Trophoblast cell (in vitro differentiated cells and primary cell): ENCODE measurements at regions not wholly inside any gene's neighbourhood (a gene's known extent, or its start where the extent isn't known, plus 50 kb on each side); places are given as distances from the start of the nearest gene placed in this dataset.

Source experiments
- DNase-seq, 2 donors: peaks; one replicate each; pipeline ENCODE4 v3.0.0-alpha.2; 2016
- H2AFZ ChIP-seq: 2 replicates; pipeline ENCODE4 v1.6.1; 2013; ENCODE audit warnings: low read length, moderate library complexity, mild to moderate bottlenecking; ENCODE audit not compliant: insufficient read depth, poor library complexity
- H2AK5ac ChIP-seq: 2 replicates; pipeline ENCODE4 v1.6.1; 2013; ENCODE audit warnings: mild to moderate bottlenecking, low read length
- H2BK120ac ChIP-seq: 2 replicates; pipeline ENCODE4 v1.6.1; 2013; ENCODE audit warnings: low read length, mild to moderate bottlenecking, moderate library complexity; ENCODE audit not compliant: insufficient read depth, poor library complexity
- H2BK12ac ChIP-seq: 2 replicates; pipeline ENCODE4 v1.6.1; 2013; ENCODE audit warnings: mild to moderate bottlenecking, low read length, moderate library complexity
- H2BK5ac ChIP-seq: 2 replicates; pipeline ENCODE4 v1.6.1; 2013; ENCODE audit warnings: low read length, low read depth, moderate library complexity, mild to moderate bottlenecking; ENCODE audit not compliant: poor library complexity
- H3K14ac ChIP-seq: 2 replicates; pipeline ENCODE4 v1.6.1; 2013; ENCODE audit warnings: mild to moderate bottlenecking, low read length
- H3K18ac ChIP-seq: 2 replicates; pipeline ENCODE4 v1.6.1; 2013; ENCODE audit warnings: mild to moderate bottlenecking, low read length
- H3K23ac ChIP-seq: 2 replicates; pipeline ENCODE4 v1.6.1; 2013; ENCODE audit warnings: low read length
- H3K27ac ChIP-seq: 2 replicates; pipeline ENCODE4 v1.5.1; 2013; ENCODE audit warnings: low read depth, mild to moderate bottlenecking, inconsistent platforms, low read length, moderate library complexity
- H3K27me3 ChIP-seq: 2 replicates; pipeline ENCODE4 v1.6.1; 2013; ENCODE audit warnings: inconsistent platforms, mild to moderate bottlenecking, low read length, moderate library complexity; ENCODE audit not compliant: insufficient read depth
- H3K36me3 ChIP-seq, 2 experiments: 1 replicate in 1 of 2; 2 replicates in 1 of 2; pipeline ENCODE4 v1.6.1; 2013; ENCODE audit warnings: low read length in 2 of 2, mild to moderate bottlenecking in 2 of 2, moderate library complexity in 1 of 2; ENCODE audit not compliant: insufficient read depth in 2 of 2, control insufficient read depth in 1 of 2
- H3K4ac ChIP-seq: 2 replicates; pipeline ENCODE4 v1.6.1; 2013; ENCODE audit warnings: low read depth, mild to moderate bottlenecking, low read length, moderate library complexity
- H3K4me1 ChIP-seq, 2 experiments: 1 replicate in 1 of 2; 2 replicates in 1 of 2; pipeline ENCODE4 v1.6.1; 2013; ENCODE audit warnings: low read length in 2 of 2, mild to moderate bottlenecking in 2 of 2, moderate library complexity in 1 of 2; ENCODE audit not compliant: insufficient read depth in 2 of 2, control insufficient read depth in 1 of 2
- H3K4me2 ChIP-seq: 2 replicates; pipeline ENCODE4 v1.6.1; 2013; ENCODE audit warnings: inconsistent platforms, mild to moderate bottlenecking, low read length, moderate library complexity
- H3K4me3 ChIP-seq: 2 replicates; pipeline ENCODE4 v1.5.1; 2013; ENCODE audit warnings: mild to moderate bottlenecking, low read depth, low read length, inconsistent platforms
- H3K79me1 ChIP-seq: one replicate; pipeline ENCODE4 v1.6.1; 2013; ENCODE audit warnings: low read length
- H3K79me2 ChIP-seq: 2 replicates; pipeline ENCODE4 v1.6.1; 2013; ENCODE audit warnings: low read length, mild to moderate bottlenecking; ENCODE audit not compliant: control insufficient read depth, insufficient read depth, poor library complexity
- H3K9ac ChIP-seq: 2 replicates; pipeline ENCODE4 v1.6.1; 2013; ENCODE audit warnings: mild to moderate bottlenecking, low read length
- H3K9me3 ChIP-seq: 2 replicates; pipeline ENCODE4 v1.6.1; 2013; ENCODE audit warnings: low read depth, mild to moderate bottlenecking, control low read depth, inconsistent platforms, low read length; ENCODE audit not compliant: insufficient read depth
- H4K12ac ChIP-seq: 2 replicates; pipeline ENCODE4 v1.6.1; 2013; ENCODE audit warnings: low read depth, mild to moderate bottlenecking, low read length, moderate library complexity
- H4K8ac ChIP-seq: 2 replicates; pipeline ENCODE4 v1.6.1; 2013; ENCODE audit warnings: low read depth, mild to moderate bottlenecking, low read length, moderate library complexity
- H4K91ac ChIP-seq: one replicate; pipeline ENCODE4 v1.6.1; 2013; ENCODE audit warnings: low read depth, mild to moderate bottlenecking, low read length, moderate library complexity
- WGBS: extraction: QIAGEN DNeasy Blood & Tissue Kit; methylation state at CpG from one replicate; pipeline ENCODE4 v1.1.7; 2013; ENCODE audit warnings: missing lambda C conversion rate; ENCODE audit not compliant: insufficient read length, insufficient coverage; ENCODE audit errors: extremely low coverage; 5-methylcytosine and 5-hydroxymethylcytosine counted together

- no peak overlapping the region for H4K12ac ChIP-seq
- H3K18ac ChIP-seq = no peak overlapping the region
- no peak overlapping the region for H2BK5ac ChIP-seq
- H4K91ac ChIP-seq = no peak overlapping the region
- no peak overlapping the region for H3K23ac ChIP-seq
- no peak overlapping the region for H4K8ac ChIP-seq
- no CpG with 5 or more reads among the region's 20 CpGs for WGBS
- H3K27ac ChIP-seq = no peak overlapping the region
- H2AK5ac ChIP-seq = no peak overlapping the region
- no peak overlapping the region for H2BK120ac ChIP-seq
- H3K4me3 ChIP-seq = no peak overlapping the region
- no peaks in the 10 kb centered on the region for H3K4me1 ChIP-seq
- DNase-seq = no peak
- peaks cover 5% of the 10 kb centered on the region for H3K9me3 ChIP-seq
- H3K9ac ChIP-seq = no peak overlapping the region
- no peaks in the 10 kb centered on the region for H3K27me3 ChIP-seq
- H2AFZ ChIP-seq = no peak overlapping the region
- H3K4me2 ChIP-seq = no peak overlapping the region
- no peak overlapping the region for H3K4ac ChIP-seq
- H3K79me2 ChIP-seq = no peaks in the 10 kb centered on the region
- no peak overlapping the region for H3K14ac ChIP-seq
- H2BK12ac ChIP-seq = no peak overlapping the region
- no peaks in the 10 kb centered on the region for H3K79me1 ChIP-seq
- no peaks in the 10 kb centered on the region for H3K36me3 ChIP-seq
Measured at GRCh38 chr22:49097171-49097925, 730.3 kb downstream of the BRD1 start.

DNA sequence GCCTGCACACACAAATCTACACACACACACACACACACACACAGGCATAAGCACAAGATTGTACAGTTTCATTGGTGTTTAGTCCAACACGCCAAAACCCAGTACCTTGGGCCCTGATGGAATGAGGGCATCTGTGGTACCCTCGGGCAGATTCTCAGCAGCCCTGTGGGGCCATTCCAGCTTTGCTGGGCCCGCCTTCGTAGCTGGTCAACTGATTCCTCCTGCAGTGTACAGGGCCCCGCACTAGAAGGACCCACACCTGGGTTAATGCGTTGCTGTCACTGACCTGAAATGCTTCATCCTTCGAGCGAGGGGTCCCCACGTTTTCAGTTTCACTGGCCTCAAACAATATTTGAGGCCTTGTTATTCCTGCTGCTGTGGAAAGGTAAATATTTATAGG lies 731.2 kb downstream of the BRD1 start:
- WGBS = no CpG with 5 or more reads among the region's 9 CpGs
- no peak overlapping the region for H2BK120ac ChIP-seq
- H3K4me2 ChIP-seq = no peak overlapping the region
- H3K4me3 ChIP-seq = no peak overlapping the region
- no peak overlapping the region for H3K9ac ChIP-seq
- no peak overlapping the region for H4K8ac ChIP-seq
- H3K9me3 ChIP-seq = peaks cover 5% of the 10 kb centered on the region
- no peaks in the 10 kb centered on the region for H3K27me3 ChIP-seq
- H3K79me2 ChIP-seq = no peaks in the 10 kb centered on the region
- no peaks in the 10 kb centered on the region for H3K79me1 ChIP-seq
- H3K4ac ChIP-seq = no peak overlapping the region
- H3K4me1 ChIP-seq = no peaks in the 10 kb centered on the region
- no peaks in the 10 kb centered on the region for H3K36me3 ChIP-seq
- no peak for DNase-seq
- H3K27ac ChIP-seq = no peak overlapping the region
- H3K14ac ChIP-seq = no peak overlapping the region
- H2BK12ac ChIP-seq = no peak overlapping the region
- no peak overlapping the region for H2AFZ ChIP-seq
- H3K18ac ChIP-seq = no peak overlapping the region
- no peak overlapping the region for H4K91ac ChIP-seq
- H4K12ac ChIP-seq = no peak overlapping the region
- H2BK5ac ChIP-seq = no peak overlapping the region
- H2AK5ac ChIP-seq = no peak overlapping the region
- no peak overlapping the region for H3K23ac ChIP-seq

DNA sequence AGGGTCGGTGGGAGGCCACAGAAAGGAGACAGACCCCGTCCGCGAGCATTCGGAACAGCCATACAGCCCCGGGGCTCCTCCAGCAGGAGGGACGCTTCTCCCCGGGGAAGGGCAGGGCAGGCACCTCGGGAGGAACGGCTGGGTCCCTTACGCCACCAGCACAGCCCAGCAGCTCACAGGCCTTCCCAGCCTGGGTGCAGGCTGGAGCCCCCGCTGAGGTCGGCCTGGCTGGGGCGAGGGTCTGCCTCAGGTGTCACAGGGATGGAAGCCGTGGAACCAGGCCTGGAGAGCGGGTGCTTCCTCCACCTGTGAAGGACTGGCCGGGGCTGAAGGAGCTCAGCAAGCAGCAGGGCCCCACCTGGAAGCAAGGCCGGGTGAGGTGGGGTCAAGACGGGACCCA lies 732.3 kb downstream of the BRD1 start:
- H2BK5ac ChIP-seq = no peak overlapping the region
- H4K8ac ChIP-seq = no peak overlapping the region
- H3K27ac ChIP-seq = no peak overlapping the region
- H2AFZ ChIP-seq = no peak overlapping the region
- no peak overlapping the region for H3K4me2 ChIP-seq
- no peak overlapping the region for H2BK12ac ChIP-seq
- WGBS = no CpG with 5 or more reads among the region's 19 CpGs
- H3K9ac ChIP-seq = no peak overlapping the region
- no peaks in the 10 kb centered on the region for H3K79me2 ChIP-seq
- no peak for DNase-seq
- no peak overlapping the region for H3K23ac ChIP-seq
- H3K9me3 ChIP-seq = peaks cover 5% of the 10 kb centered on the region
- H4K12ac ChIP-seq = no peak overlapping the region
- no peak overlapping the region for H2BK120ac ChIP-seq
- H3K4ac ChIP-seq = no peak overlapping the region
- no peak overlapping the region for H3K18ac ChIP-seq
- no peak overlapping the region for H4K91ac ChIP-seq
- H3K4me1 ChIP-seq = no peaks in the 10 kb centered on the region
- no peak overlapping the region for H3K14ac ChIP-seq
- no peaks in the 10 kb centered on the region for H3K36me3 ChIP-seq
- H3K27me3 ChIP-seq = no peaks in the 10 kb centered on the region
- no peak overlapping the region for H2AK5ac ChIP-seq
- no peaks in the 10 kb centered on the region for H3K79me1 ChIP-seq
- no peak overlapping the region for H3K4me3 ChIP-seq

DNA sequence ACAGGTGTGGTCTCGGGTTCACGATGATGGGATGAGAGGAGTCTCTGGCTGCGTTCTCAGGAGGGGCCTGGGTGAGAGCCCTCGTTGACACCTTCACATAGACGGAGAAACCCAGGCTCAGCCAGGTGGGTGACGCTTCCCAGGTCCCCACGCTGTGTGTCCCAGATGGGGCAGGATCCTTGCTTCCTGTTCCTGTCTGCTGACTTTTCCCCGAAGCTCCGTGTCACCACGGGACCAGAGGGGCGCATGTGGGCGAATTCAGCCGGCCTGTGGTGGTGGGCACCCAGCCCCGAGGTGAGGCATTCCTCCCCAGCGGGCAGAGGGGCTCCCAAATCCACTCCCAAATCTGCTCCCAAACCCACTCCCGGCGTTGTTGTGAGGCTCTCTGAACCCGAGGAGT lies 732.8 kb downstream of the BRD1 start:
- no peak overlapping the region for H2AK5ac ChIP-seq
- no peak overlapping the region for H4K12ac ChIP-seq
- H3K23ac ChIP-seq = no peak overlapping the region
- H3K4ac ChIP-seq = no peak overlapping the region
- H3K4me2 ChIP-seq = no peak overlapping the region
- H2BK5ac ChIP-seq = no peak overlapping the region
- H4K91ac ChIP-seq = no peak overlapping the region
- whole genome bisulfite sequencing = no CpG with 5 or more reads among the region's 18 CpGs
- no peak overlapping the region for H3K14ac ChIP-seq
- no peaks in the 10 kb centered on the region for H3K27me3 ChIP-seq
- no peaks in the 10 kb centered on the region for H3K4me1 ChIP-seq
- DNase-seq = no peak
- no peaks in the 10 kb centered on the region for H3K79me2 ChIP-seq
- peaks cover 5% of the 10 kb centered on the region for H3K9me3 ChIP-seq
- H3K4me3 ChIP-seq = no peak overlapping the region
- no peak overlapping the region for H3K18ac ChIP-seq
- H3K27ac ChIP-seq = no peak overlapping the region
- H2BK12ac ChIP-seq = no peak overlapping the region
- no peak overlapping the region for H3K9ac ChIP-seq
- no peaks in the 10 kb centered on the region for H3K36me3 ChIP-seq
- no peak overlapping the region for H2BK120ac ChIP-seq
- H3K79me1 ChIP-seq = no peaks in the 10 kb centered on the region
- H2AFZ ChIP-seq = no peak overlapping the region
- H4K8ac ChIP-seq = no peak overlapping the region
